ENCODE measurements at regions not wholly inside any gene's neighbourhood (a gene's known extent, or its start where the extent isn't known, plus 50 kb on each side); places are given as distances from the start of the nearest gene placed in this dataset.

DNA sequence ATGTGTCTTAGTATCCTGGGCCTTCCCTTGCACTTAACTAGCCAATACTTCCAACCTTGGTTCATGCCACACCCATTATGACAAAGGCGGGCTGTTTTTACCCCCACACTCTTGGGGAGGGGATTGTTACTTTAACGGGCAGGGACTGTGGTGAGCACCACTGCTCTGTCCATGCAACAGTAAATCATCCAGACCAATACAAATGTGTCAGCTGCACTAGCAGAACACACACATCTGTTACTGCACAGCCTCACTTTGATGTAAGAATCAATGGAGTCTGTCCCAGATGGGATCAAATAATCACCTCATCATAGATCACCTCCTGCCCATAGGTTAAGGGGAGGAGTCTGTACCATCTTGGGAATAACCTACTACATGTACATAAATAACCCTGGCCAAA is 58.1 kb downstream of the NPAP1 start:
- Histone ChIP-seq H3K9me3 (ENCODE audit: control insufficient read depth, insufficient read depth, low read length) (peaks cover 8% of the 10 kb centered on the region; the same call in 1 of the 2 replicates), H4K20me1 (ENCODE audit: control insufficient read depth, insufficient read depth, low read depth, low read length) (no peaks in the 10 kb centered on the region), H3K27me3 (ENCODE audit: control insufficient read depth, low read length) (no peaks in the 10 kb centered on the region), H3K4me2 (ENCODE audit: low read length) (no peak overlapping the region), H3F3A (ENCODE audit: control insufficient read depth, insufficient read depth) (no peaks in the 10 kb centered on the region), H3K36me3 (ENCODE audit: control insufficient read depth, low read length) (no peaks in the 10 kb centered on the region), H3K4me1 (ENCODE audit: control insufficient read depth, low read length) (no peaks in the 10 kb centered on the region), H3K79me2 (ENCODE audit: control insufficient read depth, low read length) (no peaks in the 10 kb centered on the region), H3K4me3 (ENCODE audit: low read length) (no peak overlapping the region), H3K27ac (ENCODE audit: low read depth, low read length) (no peak overlapping the region), H3K9me2 (replicated peaks; ENCODE audit: control insufficient read depth, low read length) (no peaks in the 10 kb centered on the region)
- no peak for TF ChIP-seq EZH2phosphoT487 (IDR thresholded peaks at IDR 0.05; ENCODE audit: borderline replicate concordance, low read length)
- TF ChIP-seq, protein P1, sequence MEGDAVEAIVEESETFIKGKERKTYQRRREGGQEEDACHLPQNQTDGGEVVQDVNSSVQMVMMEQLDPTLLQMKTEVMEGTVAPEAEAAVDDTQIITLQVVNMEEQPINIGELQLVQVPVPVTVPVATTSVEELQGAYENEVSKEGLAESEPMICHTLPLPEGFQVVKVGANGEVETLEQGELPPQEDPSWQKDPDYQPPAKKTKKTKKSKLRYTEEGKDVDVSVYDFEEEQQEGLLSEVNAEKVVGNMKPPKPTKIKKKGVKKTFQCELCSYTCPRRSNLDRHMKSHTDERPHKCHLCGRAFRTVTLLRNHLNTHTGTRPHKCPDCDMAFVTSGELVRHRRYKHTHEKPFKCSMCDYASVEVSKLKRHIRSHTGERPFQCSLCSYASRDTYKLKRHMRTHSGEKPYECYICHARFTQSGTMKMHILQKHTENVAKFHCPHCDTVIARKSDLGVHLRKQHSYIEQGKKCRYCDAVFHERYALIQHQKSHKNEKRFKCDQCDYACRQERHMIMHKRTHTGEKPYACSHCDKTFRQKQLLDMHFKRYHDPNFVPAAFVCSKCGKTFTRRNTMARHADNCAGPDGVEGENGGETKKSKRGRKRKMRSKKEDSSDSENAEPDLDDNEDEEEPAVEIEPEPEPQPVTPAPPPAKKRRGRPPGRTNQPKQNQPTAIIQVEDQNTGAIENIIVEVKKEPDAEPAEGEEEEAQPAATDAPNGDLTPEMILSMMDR (IDR thresholded peaks at IDR 0.05; ENCODE audit: low read depth, low read length, poor library complexity, severe bottlenecking), result no peak

DNA sequence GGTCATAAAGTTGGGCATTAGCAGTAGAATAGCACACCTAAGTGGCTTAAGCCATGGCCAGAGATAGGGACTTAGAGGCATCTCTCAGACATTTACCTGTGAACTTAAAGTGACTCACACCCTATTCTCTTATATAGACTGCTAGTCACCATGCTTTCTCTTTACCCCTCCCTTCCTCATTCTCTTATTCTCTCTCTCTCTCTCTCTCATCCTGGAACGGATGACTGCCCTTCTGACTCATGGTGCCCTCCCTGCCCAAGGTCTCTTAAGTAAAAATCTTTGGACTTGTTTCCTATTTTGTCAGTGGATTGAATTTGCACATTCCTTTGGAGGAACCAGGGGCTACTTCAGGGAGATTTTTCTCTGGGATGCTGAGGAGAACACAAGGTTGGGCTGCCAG is 58.8 kb downstream of the NPAP1 start:
- H3F3A ChIP-seq (ENCODE audit: control insufficient read depth, insufficient read depth), result no peaks in the 10 kb centered on the region
- no peaks in the 10 kb centered on the region for H3K36me3 ChIP-seq (ENCODE audit: control insufficient read depth, low read length)
- H3K27me3 ChIP-seq (ENCODE audit: control insufficient read depth, low read length), result no peaks in the 10 kb centered on the region
- H3K79me2 ChIP-seq (ENCODE audit: control insufficient read depth, low read length), result no peaks in the 10 kb centered on the region
- peaks cover 2% of the 10 kb centered on the region; the same call in 1 of the 2 replicates for H3K9me3 ChIP-seq (ENCODE audit: control insufficient read depth, insufficient read depth, low read length)
- H4K20me1 ChIP-seq (ENCODE audit: control insufficient read depth, insufficient read depth, low read depth, low read length), result no peaks in the 10 kb centered on the region
- no peak for TF ChIP-seq EZH2phosphoT487 (IDR thresholded peaks at IDR 0.05; ENCODE audit: borderline replicate concordance, low read length)
- TF ChIP-seq, protein P1 (IDR thresholded peaks at IDR 0.05; ENCODE audit: low read depth, low read length, poor library complexity, severe bottlenecking), result no peak
- H3K9me2 ChIP-seq (replicated peaks; ENCODE audit: control insufficient read depth, low read length), result no peaks in the 10 kb centered on the region
- no peak overlapping the region for H3K4me3 ChIP-seq (ENCODE audit: low read length)
- H3K4me1 ChIP-seq (ENCODE audit: control insufficient read depth, low read length), result no peaks in the 10 kb centered on the region
- no peak overlapping the region for H3K4me2 ChIP-seq (ENCODE audit: low read length)
- no peak overlapping the region for H3K27ac ChIP-seq (ENCODE audit: low read depth, low read length)

DNA sequence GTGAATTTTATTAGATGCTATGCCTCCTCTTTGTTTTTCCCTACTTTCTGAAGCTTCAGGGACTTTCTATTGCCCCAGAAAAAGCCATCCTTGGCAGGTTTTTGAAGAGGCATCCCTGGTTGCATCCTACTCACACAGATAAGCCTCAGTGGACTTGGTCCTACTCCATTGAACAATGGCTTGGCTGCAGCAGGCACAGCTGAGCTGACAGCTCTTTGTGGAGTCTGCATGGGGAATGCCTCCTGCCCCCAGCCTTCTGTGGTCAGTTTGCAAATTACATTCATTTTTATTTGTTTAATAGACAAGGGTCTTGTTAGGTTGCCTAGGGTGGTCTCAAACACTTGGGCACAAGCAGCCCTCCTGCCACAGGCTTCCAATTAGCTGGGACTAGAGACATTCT is 69.7 kb downstream of the NPAP1 start:
- Histone ChIP-seq H3F3A (ENCODE audit: control insufficient read depth, insufficient read depth) (no peaks in the 10 kb centered on the region), H4K20me1 (ENCODE audit: control insufficient read depth, insufficient read depth, low read depth, low read length) (no peaks in the 10 kb centered on the region), H3K9me2 (replicated peaks; ENCODE audit: control insufficient read depth, low read length) (no peaks in the 10 kb centered on the region), H3K4me3 (ENCODE audit: low read length) (no peak overlapping the region), H3K9me3 (ENCODE audit: control insufficient read depth, insufficient read depth, low read length) (peaks cover 27% of the 10 kb centered on the region), H3K79me2 (ENCODE audit: control insufficient read depth, low read length) (no peaks in the 10 kb centered on the region), H3K27ac (ENCODE audit: low read depth, low read length) (no peak overlapping the region), H3K4me1 (ENCODE audit: control insufficient read depth, low read length) (no peaks in the 10 kb centered on the region), H3K27me3 (ENCODE audit: control insufficient read depth, low read length) (no peaks in the 10 kb centered on the region), H3K36me3 (ENCODE audit: control insufficient read depth, low read length) (no peaks in the 10 kb centered on the region), H3K4me2 (ENCODE audit: low read length) (no peak overlapping the region)
- no peak for TF ChIP-seq EZH2phosphoT487 (IDR thresholded peaks at IDR 0.05; ENCODE audit: borderline replicate concordance, low read length)
- TF ChIP-seq, protein P1 (IDR thresholded peaks at IDR 0.05; ENCODE audit: low read depth, low read length, poor library complexity, severe bottlenecking), result no peak

DNA sequence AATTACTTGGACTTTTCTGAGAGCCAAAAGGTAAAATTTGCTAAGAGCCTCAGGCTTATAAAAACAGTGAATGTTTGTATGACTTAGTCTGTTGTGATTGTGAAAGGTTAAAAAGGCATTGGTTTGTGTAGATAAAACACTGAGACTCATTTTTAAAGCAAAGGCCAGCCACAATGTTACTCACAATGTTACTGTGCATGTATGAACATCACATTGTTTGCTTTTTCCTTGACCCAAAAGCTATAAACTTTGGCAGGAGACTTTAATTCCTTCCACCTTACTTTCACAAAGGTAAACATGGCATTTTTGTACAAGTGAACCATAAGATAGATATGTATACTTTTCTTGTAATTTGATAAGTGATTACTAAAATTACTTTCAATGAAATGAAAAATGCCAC is 70.5 kb downstream of the NPAP1 start:
- H3K4me2 ChIP-seq (ENCODE audit: low read length), result no peak overlapping the region
- no peaks in the 10 kb centered on the region for H3K79me2 ChIP-seq (ENCODE audit: control insufficient read depth, low read length)
- TF ChIP-seq, protein P1 (IDR thresholded peaks at IDR 0.05; ENCODE audit: low read depth, low read length, poor library complexity, severe bottlenecking), result no peak
- TF ChIP-seq EZH2phosphoT487 (IDR thresholded peaks at IDR 0.05; ENCODE audit: borderline replicate concordance, low read length), result no peak

More for the DNA sequence above, 70.5 kb downstream of the NPAP1 start:
- no peaks in the 10 kb centered on the region for H3F3A ChIP-seq (ENCODE audit: control insufficient read depth, insufficient read depth)
- H3K9me3 ChIP-seq (ENCODE audit: control insufficient read depth, insufficient read depth, low read length), result peaks cover 27% of the 10 kb centered on the region
- no peaks in the 10 kb centered on the region for H3K36me3 ChIP-seq (ENCODE audit: control insufficient read depth, low read length)
- H4K20me1 ChIP-seq (ENCODE audit: control insufficient read depth, insufficient read depth, low read depth, low read length), result no peaks in the 10 kb centered on the region
- H3K4me1 ChIP-seq (ENCODE audit: control insufficient read depth, low read length), result no peaks in the 10 kb centered on the region
- H3K27me3 ChIP-seq (ENCODE audit: control insufficient read depth, low read length), result no peaks in the 10 kb centered on the region
- H3K4me3 ChIP-seq (ENCODE audit: low read length), result no peak overlapping the region
- no peak overlapping the region for H3K27ac ChIP-seq (ENCODE audit: low read depth, low read length)
- H3K9me2 ChIP-seq (replicated peaks; ENCODE audit: control insufficient read depth, low read length), result no peaks in the 10 kb centered on the region

All from DOHH2 (cell line).